OCI-LY7 (cell line): ENCODE measurements at regions not wholly inside any gene's neighbourhood (a gene's known extent, or its start where the extent isn't known, plus 50 kb on each side); places are given as distances from the start of the nearest gene placed in this dataset. TPM values are rescaled to one million over a fixed set of nuclear protein-coding genes. Genes with fewer than 3 reads are reported as not detected.

ENCODE experiments used
- BruUV-seq: library from RNA; stranded (reverse); fragments of 400-500 nt; replicated peaks from 2 replicates; lab custom pipeline; 2021; lab: Mats Ljungman, UMichigan
- CTCF ChIA-PET: fragments of 300-600 bp; sonication (Branson Sonifier 250); formaldehyde crosslinking; loops from one replicate; lab custom pipeline; 2022; ENCODE audit warnings: antibody characterized with exemption; ENCODE audit not compliant: unreplicated experiment; lab: Charles Lee
- POLR2A ChIA-PET: fragments of 300-600 bp; sonication (Branson Sonifier 250); formaldehyde crosslinking; loops from one replicate; lab custom pipeline; 2022; ENCODE audit warnings: antibody characterized with exemption; lab: Charles Lee
- DNase-seq: peaks from one replicate; pipeline ENCODE4 v3.0.0-alpha.2; 2015; ENCODE audit warnings: low spot score
- H2AFZ ChIP-seq: fragments of 200-600 bp; sonication (generic), shearing (Covaris generic); 2 replicates; pipeline ENCODE4 v1.6.1; 2014; ENCODE audit warnings: mild to moderate bottlenecking, antibody characterized with exemption, low read length, moderate library complexity
- H3K27ac ChIP-seq: fragments of 200-600 bp; sonication (generic); 2 replicates; pipeline ENCODE4 v1.5.1; 2014; ENCODE audit warnings: mixed run types, low read depth, mild to moderate bottlenecking, moderate library complexity, low read length, inconsistent platforms; ENCODE audit not compliant: poor library complexity, severe bottlenecking
- H3K36me3 ChIP-seq: fragments of 200-600 bp; sonication (generic); 2 replicates; pipeline ENCODE4 v1.6.1; 2014; ENCODE audit warnings: mild to moderate bottlenecking, antibody characterized with exemption, low read length, moderate library complexity, mixed read lengths; ENCODE audit not compliant: insufficient read depth
- H3K4me1 ChIP-seq: fragments of 200-600 bp; sonication (generic); 2 replicates; pipeline ENCODE4 v1.5.1; 2014; ENCODE audit warnings: mild to moderate bottlenecking, low read length; ENCODE audit not compliant: insufficient read depth, poor library complexity, severe bottlenecking
- H3K4me2 ChIP-seq: fragments of 200-600 bp; sonication (generic); 2 replicates; pipeline ENCODE4 v1.6.1; 2014; ENCODE audit warnings: mild to moderate bottlenecking, low read length
- H3K4me3 ChIP-seq: fragments of 200-600 bp; sonication (generic); 2 replicates; pipeline ENCODE4 v1.5.1; 2014; ENCODE audit warnings: mild to moderate bottlenecking, low read depth, low read length; ENCODE audit not compliant: poor library complexity, severe bottlenecking
- H3K79me2 ChIP-seq: fragments of 200-600 bp; sonication (generic); 2 replicates; pipeline ENCODE4 v1.6.1; 2016; ENCODE audit warnings: low read depth, mild to moderate bottlenecking, low read length, moderate library complexity, mixed read lengths; ENCODE audit not compliant: insufficient read depth
- H3K9me2 ChIP-seq: fragments of 200-600 bp; sonication (generic); 2 replicates; pipeline ENCODE4 v1.6.1; 2016; ENCODE audit warnings: mild to moderate bottlenecking, low read length, mixed read lengths; ENCODE audit not compliant: insufficient read depth
- H3K9me3 ChIP-seq: fragments of 200-600 bp; sonication (generic); 2 replicates; pipeline ENCODE4 v1.6.1; 2014; ENCODE audit warnings: mild to moderate bottlenecking, mixed run types, low read length, mixed read lengths
- H4K20me1 ChIP-seq: fragments of 200-600 bp; sonication (generic); 2 replicates; pipeline ENCODE4 v1.6.1; 2014; ENCODE audit warnings: mild to moderate bottlenecking, antibody characterized with exemption, low read length, moderate library complexity, mixed read lengths; ENCODE audit not compliant: insufficient read depth
- EZH2phosphoT487 ChIP-seq: fragments of 200-600 bp; sonication (generic); IDR thresholded peaks from 2 replicates; pipeline ENCODE4 v1.6.1; 2018; ENCODE audit warnings: low read depth, borderline replicate concordance, mild to moderate bottlenecking, mixed run types, antibody characterized with exemption, low read length, moderate library complexity, mixed read lengths
- intact Hi-C: fragments of 100-400 bp; cut with micrococcal nuclease; formaldehyde crosslinking; loops from one replicate; pipeline ENCODE4 v1.10.0; 2022; ENCODE audit not compliant: unreplicated experiment
- small RNA-seq: library from RNA; depleted of rRNA; stranded (forward); fragments of <200 nt; gene quantifications from one replicate; pipeline ENCODE3, GENCODE V24; 2014
- TF ChIP-seq, protein P1 (sequence below): fragments of 200-600 bp; sonication (generic); conservative IDR thresholded peaks from 2 replicates; pipeline ENCODE4 v1.5.1; 2014; ENCODE audit warnings: mild to moderate bottlenecking, antibody characterized with exemption, low read length, moderate library complexity, mixed read lengths

DNA sequence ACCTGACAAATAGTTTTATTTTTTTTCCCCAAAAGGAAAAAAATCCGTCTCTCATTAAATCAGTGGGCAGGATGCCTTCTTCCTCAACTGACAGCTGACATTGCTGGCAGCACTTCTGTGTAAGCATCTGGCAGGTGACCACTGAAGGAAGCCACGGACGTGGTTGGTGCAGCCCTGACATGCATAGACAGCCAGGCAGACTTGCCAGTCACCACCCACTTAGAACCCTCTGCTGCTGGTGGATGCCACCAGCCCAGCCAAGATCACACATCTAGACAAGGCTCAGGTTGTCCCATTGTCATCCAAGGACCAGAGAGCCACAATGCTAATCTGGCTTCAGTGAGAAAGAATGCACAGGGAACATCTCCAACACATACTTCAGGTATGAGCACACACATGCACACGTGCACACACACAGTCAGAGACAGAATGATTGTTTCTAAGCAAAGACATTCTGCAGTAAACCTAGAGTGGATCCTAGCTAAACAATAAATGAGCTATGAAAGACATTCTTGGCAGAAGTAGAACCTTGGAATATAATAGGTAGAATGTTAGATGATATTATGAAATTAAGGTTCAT is 49.8 kb upstream of the BMAL1 start:
- no peaks in the 10 kb centered on the region for H3K4me1 ChIP-seq
- no peak overlapping the region for H2AFZ ChIP-seq
- no TSS peak for BruUV-seq
- no peak for DNase-seq
- no peak overlapping the region for H3K4me2 ChIP-seq
- POLR2A ChIA-PET = no interaction called here
- intact Hi-C loops = no loop called here
- H3K79me2 ChIP-seq = no peaks in the 10 kb centered on the region
- H3K36me3 ChIP-seq = no peaks in the 10 kb centered on the region
- H3K9me2 ChIP-seq = no peaks in the 10 kb centered on the region
- H4K20me1 ChIP-seq = no peaks in the 10 kb centered on the region
- TF ChIP-seq, protein P1, sequence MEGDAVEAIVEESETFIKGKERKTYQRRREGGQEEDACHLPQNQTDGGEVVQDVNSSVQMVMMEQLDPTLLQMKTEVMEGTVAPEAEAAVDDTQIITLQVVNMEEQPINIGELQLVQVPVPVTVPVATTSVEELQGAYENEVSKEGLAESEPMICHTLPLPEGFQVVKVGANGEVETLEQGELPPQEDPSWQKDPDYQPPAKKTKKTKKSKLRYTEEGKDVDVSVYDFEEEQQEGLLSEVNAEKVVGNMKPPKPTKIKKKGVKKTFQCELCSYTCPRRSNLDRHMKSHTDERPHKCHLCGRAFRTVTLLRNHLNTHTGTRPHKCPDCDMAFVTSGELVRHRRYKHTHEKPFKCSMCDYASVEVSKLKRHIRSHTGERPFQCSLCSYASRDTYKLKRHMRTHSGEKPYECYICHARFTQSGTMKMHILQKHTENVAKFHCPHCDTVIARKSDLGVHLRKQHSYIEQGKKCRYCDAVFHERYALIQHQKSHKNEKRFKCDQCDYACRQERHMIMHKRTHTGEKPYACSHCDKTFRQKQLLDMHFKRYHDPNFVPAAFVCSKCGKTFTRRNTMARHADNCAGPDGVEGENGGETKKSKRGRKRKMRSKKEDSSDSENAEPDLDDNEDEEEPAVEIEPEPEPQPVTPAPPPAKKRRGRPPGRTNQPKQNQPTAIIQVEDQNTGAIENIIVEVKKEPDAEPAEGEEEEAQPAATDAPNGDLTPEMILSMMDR = no peak
- no peak for TF ChIP-seq EZH2phosphoT487
- no peaks in the 10 kb centered on the region for H3K9me3 ChIP-seq
- no peak overlapping the region for H3K4me3 ChIP-seq
- H3K27ac ChIP-seq = no peak overlapping the region
- CTCF ChIA-PET = no interaction called here

Small RNA genes in the stretch of these regions (small RNA-seq; reads per million reads assigned to genes)
- not detected for gene AC022878.1
